Medulla oblongata (tissue), 1 donor: ENCODE measurements at regions not wholly inside any gene's neighbourhood (a gene's known extent, or its start where the extent isn't known, plus 50 kb on each side); places are given as distances from the start of the nearest gene placed in this dataset.
"Not testable (repeated sequence)": the region's sequence is repeated elsewhere in the genome, so short reads cannot be mapped to it uniquely, and the experiment has no call there.

Experiments
- DNase-seq: peaks from one replicate; pipeline ENCODE4 v3.0.0-alpha.2; 2015; ENCODE audit errors: extremely low spot score

GRCh38 chr15:20289538-20290103, 252.0 kb downstream of the GOLGA6L6 start:
- DNase-seq = not testable (repeated sequence)

DNA sequence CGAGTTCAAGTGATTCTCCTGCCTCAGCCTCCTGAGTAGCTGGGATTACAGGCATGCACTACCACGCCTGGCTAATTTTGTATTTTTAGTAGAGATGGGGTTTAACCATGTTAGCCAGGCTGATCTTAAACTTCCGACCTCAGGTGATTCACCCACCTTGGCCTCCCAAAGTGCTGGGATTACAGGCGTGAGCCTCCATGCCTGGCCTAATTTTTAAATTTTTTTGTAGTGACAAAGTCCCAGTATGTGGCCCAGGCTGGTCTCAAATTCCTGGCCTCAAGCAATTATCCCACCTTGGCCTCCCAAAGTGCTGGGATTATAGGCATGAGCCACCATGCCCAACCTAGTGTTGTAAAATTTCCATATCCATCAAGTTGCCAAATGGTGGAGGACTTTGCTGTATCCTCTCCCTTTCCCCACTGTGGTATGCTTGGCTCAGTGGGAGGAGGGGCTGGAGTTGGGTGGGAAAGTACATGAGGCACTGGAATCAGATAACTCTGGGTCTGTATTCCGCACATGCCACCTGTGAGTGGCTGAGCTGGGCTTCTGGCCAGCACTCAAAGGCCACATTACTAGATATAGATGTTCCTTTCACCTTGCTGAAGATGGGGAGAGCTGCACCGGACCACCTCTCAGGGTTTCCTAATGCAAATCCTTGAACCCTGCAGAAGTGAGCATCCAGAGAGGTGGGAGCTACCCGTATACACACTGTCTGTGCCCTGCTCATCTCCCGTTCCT, 252.6 kb downstream of the GOLGA6L6 start:
- not testable (repeated sequence) for DNase-seq

GRCh38 chr15:20286559-20286958, 255.0 kb downstream of the GOLGA6L6 start:
- not testable (repeated sequence) for DNase-seq

- not testable (repeated sequence) for DNase-seq
Observed at GRCh38 chr15:20285696-20286300, 255.8 kb downstream of the GOLGA6L6 start.

GRCh38 chr15:20284891-20285535, 256.6 kb downstream of the GOLGA6L6 start:
- DNase-seq = not testable (repeated sequence)

- DNase-seq = not testable (repeated sequence)
Observed at GRCh38 chr15:20283651-20284050, 257.9 kb downstream of the GOLGA6L6 start.

DNA sequence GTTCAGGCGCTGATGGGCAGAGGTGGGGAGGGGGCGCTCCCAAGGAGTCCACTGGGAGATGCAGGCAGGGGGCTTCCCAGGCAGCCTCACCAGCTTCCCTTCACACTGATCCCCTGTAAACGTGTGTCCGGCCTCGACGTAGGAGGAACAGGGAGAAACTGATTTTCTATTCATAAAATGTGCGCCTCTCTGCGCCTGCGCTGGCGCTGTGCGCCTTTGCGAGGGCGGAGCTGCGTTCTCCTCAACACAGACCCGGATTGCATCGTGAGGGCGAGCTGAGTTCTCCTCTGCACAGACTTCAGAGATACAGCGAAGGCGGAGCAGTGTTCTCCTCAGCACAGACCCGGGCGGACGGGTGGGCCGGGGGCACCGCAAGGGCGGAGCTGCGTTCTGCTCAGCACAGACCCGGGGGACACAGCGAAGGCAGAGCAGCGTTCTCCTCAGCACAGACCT, 259.1 kb downstream of the GOLGA6L6 start:
- DNase-seq = not testable (repeated sequence)

DNA sequence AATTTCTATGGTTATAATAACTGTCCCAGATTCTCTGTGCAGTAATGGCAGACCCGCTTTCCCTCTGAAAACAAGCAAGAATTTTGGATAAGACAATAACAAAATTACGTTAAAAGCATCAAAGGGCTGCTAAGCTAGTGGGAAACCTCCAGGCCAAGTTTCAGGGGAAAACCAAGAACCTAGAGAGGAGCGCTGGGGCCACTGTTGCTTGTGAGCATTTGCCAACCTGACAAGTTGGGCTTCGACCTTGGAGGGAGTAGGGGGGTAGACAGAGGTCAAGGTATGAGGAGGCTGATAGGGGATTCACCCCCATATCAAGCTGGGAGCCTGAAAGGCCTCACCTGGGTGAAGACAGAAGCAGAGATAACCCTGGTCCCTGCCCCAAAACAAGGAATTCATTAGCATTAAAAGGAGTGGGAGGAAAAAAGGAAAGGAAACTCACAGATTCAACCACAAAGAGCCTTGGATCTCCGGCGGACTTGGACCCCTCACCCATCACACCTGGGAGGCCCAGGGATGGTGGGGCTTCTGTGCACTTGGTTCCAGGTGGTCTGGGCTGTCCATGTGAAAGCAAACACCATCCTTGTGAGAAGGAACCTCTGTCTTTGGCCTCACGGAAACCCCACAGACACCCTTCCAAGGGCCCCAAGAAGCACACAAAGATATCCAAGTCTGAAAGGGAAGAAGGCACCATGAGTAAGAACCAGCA, 259.9 kb downstream of the GOLGA6L6 start:
- not testable (repeated sequence) for DNase-seq

DNA sequence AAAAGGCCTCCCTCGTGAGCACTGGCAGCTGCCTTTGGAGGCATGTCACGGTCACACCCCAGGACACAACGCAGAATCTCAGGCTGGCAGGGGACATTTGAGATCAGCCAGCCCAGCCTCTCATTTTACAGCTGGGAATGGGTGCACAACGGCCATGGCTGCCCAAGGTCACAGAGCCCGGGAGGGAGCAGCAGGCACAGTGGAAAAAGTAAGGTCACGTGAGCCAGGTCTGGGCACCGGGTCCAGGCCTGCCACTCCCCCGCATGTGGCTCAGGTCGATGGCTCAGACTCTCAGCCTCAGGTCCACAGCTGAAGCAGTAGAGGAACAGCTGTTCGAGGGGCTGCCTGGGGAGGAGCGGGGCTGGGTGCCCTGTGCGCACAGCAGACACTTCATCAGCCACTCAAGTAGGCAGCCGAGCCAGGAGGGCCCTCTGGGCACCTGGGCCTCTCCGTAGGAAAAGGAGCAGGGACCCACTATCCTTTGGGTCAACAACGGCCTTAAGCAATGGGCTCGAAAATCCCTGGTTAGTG, 260.6 kb downstream of the GOLGA6L6 start:
- DNase-seq = no peak

DNA sequence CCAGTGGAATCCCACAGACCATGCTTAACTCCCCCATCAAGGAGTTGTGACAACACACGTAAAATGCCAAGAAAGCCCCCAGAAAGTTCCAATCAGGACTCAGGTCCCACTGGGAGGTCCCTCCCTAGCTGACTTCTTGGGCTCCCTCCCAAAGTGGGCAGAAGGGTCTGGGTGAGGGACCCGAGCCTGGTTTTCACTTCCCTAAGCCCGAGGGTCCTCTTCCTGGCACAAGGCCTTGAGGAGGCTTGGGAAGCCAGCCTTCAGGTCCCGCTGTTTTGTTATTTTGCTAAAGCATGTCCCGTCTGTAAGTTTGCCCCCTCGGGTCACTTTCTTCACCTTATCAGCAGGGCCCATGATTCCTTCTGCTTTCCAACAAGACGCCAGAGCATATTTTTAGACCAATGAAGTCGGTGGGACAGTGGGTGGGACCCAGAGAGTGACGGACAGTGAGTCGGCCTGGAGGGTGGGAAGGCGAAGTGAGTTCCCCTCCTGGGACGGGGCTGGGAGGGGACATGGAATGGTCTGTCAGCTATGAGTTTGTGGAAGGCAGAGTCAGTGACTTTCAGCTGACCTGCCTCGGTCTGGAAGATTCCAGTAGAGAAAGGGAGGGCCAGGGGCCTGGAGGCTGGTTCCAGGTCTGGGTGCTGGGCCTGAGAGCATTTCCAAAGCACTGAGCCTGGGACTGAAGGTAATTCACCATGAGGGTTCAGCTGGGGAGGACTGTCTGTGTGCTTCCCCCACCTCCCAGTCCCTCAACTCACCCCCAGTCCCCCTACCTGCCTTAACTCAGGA, 261.3 kb downstream of the GOLGA6L6 start:
- not testable (repeated sequence) for DNase-seq

DNA sequence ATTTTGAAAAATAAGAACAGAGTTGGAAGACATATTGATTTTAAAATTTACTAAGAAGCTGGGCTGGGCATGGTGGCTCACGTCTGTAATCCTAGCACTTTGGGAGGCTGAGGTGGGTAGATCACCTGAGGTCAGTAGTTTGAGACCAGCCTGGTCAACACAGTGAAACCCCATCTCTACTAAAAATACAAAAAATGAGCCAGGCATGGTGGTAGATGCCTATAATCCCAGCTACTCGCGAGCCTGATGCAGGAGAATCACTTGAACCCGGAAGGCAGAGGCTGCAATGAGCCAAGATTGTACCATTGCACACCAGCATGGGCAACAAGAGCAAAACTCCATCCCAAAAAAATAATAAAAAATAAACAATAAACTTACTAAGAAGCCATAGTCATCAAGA, 262.5 kb downstream of the GOLGA6L6 start:
- not testable (repeated sequence) for DNase-seq

- not testable (repeated sequence) for DNase-seq
Observed at GRCh38 chr15:20278376-20278775, 263.2 kb downstream of the GOLGA6L6 start.

DNA sequence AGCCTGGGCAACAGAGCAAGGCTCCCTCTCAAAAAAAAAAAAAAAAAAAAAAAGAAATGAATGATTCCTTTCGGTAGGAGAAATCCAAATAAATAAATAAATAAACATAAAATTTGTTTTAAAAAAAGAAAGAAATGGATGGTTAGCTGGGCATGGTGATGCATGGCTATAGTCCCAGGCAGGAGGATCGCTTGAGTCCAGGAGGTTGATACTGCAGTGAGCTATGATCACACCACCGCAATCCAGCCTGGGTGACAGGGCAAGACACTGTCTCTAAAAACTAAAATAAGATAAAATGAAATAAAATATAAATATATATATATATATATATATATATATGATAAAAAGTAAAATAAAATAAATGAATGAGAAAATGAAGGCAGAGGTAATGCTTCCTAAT, 264.1 kb downstream of the GOLGA6L6 start:
- not testable (repeated sequence) for DNase-seq

DNA sequence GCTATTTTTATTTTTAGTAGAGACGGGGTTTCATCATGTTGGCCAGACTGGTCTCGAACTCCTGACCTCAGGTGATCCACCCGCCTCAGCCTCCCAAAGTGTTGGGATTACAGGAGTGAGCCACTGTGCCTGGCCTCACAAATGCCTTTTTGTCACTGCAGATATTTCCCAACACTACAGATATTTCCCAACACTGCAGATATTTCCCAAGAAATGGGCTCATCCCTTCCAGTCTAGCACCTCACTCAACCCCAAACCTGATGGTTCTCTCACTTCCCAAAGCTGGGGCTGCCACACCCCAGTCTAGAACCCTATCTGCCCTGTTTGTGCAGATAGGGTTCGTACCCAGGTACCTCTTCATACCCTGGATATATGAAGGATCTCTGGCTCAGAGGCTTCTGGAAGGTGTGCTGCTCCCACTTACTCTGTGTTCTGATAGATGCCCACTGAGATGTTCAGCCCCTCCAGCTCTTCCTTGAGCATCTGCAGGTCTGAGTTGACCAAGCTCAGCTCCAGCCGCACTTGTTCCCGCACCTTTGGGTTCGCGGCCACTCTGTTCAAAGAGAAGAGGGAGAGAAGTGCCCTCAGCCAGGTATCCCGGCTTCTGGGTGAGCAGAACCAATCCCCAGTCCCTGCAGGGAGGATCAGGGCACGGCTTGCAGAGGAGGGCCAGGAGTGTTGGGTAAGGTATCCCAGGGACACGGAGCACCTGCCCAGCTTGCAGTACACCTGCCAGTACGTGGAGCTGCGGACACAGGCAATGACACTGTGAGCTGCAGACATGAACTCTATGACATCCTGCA, 265.1 kb downstream of the GOLGA6L6 start:
- not testable (repeated sequence) for DNase-seq

GRCh38 chr15:20275373-20275967, 266.1 kb downstream of the GOLGA6L6 start:
- not testable (repeated sequence) for DNase-seq

- no peak for DNase-seq
Observed at GRCh38 chr15:20272422-20273184, 269.0 kb downstream of the GOLGA6L6 start.

GRCh38 chr15:20271647-20272046, 270.0 kb downstream of the GOLGA6L6 start:
- DNase-seq = no peak

- DNase-seq = not testable (repeated sequence)
Observed at GRCh38 chr15:20269956-20270355, 271.6 kb downstream of the GOLGA6L6 start.
